ENCODE measurements at regions not wholly inside any gene's neighbourhood (a gene's known extent, or its start where the extent isn't known, plus 50 kb on each side); places are given as distances from the start of the nearest gene placed in this dataset.
"Not testable (repeated sequence)": the region's sequence is repeated elsewhere in the genome, so short reads cannot be mapped to it uniquely, and the experiment has no call there.

GRCh38 chr12:28689398-28690175, 459.5 kb upstream of the FAR2 start:
- no peak for DNase-seq (ENCODE audit: low read depth)

GRCh38 chr12:28693565-28694219, 455.4 kb upstream of the FAR2 start:
- DNase-seq (ENCODE audit: low read depth), result no peak

DNA sequence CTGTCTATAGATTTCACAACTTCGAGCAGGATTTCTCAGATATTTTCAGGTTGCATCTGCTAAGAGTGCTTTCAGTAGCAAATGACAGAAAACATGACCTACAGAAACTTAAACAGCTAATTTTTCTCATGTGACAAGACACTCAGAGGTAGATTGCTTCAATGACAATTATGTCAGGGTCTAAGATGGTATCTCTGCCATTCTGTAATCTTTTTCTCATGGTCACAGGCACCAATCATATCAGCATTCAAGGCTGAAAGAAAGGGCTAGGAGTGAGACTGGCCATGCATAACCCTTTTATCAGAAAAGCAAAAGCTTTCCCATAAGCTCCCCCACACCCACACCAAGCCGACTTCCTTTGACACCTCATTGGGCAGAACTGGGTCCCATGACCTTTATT, 450.5 kb upstream of the FAR2 start:
- DNase-seq (ENCODE audit: low read depth), result no peak

DNA sequence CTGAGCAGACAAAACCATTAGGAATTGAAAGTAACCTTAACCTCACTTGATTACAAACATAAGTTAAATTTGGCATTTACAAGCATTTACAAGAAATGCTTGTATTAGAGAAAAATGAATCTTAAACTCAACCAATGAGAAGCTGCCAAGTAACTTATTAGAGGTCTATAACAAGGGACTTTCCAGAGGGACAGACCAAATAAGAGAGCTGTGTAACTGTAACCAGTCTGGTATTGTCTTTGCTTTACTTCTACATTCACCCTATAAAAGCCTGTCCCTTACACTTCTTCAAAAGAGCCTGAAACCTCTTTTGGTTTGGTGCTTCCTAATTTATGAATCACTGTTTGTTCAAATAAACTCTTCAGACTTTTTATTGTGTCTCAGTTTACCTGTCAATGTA, 450.0 kb upstream of the FAR2 start:
- peak; percentile 30 for DNase-seq (ENCODE audit: low read depth)

DNA sequence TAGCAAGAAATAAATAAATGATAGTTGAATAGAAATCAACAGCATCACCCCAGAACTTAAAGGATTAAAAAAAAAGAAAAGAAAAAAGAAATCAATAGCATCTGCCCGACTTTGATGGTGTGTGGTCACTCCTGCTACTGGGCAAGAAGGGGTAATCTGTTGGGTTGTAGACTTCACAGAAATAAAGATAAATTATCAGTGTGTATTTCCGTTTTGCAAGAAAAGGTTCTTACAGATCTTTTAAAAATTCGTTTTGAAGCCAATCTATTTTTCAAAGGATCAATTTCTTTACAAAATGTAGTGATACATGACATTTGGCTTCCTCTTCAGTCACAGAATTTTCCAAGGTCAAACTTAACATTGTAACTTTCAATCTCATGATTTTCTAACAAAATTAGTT, 448.9 kb upstream of the FAR2 start:
- no peak for DNase-seq (ENCODE audit: low read depth)

GRCh38 chr12:28704477-28705169, 444.5 kb upstream of the FAR2 start:
- DNase-seq (ENCODE audit: low read depth), result peak; percentile 19

DNA sequence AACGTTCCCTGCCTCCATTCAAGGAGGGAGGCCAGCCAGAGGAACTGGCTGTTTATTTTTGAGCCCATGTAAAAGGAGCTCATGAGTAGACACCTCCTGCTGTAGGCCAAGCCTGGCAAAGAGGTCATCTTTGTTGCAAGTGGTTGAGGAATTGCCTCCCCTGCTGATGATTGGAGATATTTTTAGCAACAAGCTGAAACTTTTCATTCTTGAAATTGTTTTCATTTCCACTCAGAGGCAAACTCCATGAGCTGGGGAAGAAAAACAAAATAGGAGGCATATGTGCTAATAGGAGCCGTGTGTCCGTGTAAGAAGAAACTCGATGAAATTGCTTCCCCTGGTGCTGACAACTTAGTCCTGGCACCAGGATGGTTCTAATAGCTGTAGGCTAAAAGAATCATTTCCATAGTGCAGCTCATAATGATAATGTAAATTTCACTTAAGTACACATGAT, 440.1 kb upstream of the FAR2 start:
- DNase-seq (ENCODE audit: low read depth), result peak; percentile 92

DNA sequence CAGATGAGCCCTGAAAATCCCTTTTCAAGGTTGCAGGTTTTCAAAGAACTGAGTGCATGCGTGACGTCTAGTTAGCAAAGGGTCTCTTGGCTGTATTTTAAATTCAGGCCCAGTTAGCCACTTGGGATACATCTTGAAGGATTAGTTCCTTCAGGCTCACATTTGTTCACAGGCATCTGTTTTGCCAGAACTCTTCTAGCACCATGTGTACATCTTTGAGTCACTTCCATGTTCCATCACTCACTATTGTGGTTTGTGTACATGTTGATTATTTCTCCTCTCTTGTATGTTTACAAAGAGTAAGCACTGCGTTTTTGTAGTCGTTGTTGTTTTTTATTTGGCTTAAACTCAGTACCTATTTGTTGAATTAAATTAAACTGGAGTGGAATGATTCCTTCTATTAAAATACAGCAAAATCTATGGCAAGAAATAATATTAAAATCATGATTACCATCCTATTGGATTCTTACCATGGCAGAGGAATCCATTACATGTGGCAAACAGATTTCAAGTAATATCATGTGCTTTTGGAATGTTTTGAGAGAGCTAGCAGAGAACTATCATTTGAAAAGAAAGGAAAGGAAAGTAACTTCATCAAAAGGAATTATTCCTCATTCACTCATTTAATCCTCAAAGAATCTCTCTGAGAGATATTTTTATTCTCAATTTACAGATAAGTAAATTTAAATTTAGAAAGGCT, 438.9 kb upstream of the FAR2 start:
- DNase-seq (ENCODE audit: low read depth), result no peak

GRCh38 chr12:28710882-28711281, 438.2 kb upstream of the FAR2 start:
- DNase-seq (ENCODE audit: low read depth), result peak; percentile 93

- DNase-seq (ENCODE audit: low read depth), result peak; percentile 9
These were observed 437.7 kb upstream of the FAR2 start for GRCh38 chr12:28711421-28711820.

GRCh38 chr12:28742791-28743190, 406.3 kb upstream of the FAR2 start:
- peak; percentile 17 for DNase-seq (ENCODE audit: low read depth)

DNA sequence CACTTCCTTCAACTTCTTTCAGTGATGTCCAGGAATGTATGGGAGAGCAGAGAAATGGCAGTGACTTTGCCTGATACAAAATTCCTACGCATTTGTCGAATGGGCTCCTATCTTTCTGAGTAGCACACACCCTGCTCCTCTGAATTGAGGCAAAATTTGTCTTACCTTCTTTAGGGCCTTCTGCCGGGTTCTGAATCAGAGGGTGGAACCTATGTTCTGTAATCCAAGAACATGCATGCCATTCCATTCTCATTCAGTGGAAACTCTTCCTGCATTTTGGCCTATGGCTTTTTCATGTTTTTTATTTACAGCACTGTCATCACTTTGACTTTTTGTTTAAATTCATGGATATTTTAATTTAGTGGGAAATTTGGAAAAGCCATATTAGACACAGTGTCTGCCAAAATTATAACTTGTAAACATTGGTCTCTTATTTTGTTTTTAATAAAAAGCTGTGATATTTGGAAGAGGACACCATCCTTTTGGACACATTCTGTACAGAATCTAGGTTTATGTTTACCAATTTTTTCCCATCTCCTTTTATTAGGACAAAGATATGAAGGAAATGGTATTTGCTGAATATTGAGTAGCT, 402.2 kb upstream of the FAR2 start:
- DNase-seq (ENCODE audit: low read depth), result no peak

GRCh38 chr12:28750946-28751685, 398.0 kb upstream of the FAR2 start:
- no peak for DNase-seq (ENCODE audit: low read depth)

- DNase-seq (ENCODE audit: low read depth), result no peak
These were observed 394.1 kb upstream of the FAR2 start for GRCh38 chr12:28755027-28755426.

DNA sequence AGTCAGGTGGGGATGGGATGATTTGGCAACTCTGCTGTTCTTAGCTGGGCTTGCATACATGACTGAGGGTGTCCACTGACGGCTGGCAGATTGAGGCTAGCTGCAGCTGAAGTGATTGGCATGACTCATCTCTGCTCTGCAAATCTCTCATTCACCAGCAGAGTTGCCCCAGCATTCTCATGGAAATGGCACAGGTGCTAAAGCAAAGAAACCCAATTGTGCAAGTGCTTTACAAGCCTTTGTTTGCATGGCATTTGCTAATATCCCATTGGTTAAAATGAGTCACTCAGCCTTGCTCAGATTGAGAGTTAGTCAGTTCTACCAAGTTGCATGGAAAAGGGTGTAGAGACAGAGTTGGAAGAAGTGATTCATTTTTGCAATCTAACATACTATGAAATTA, 389.7 kb upstream of the FAR2 start:
- no peak for DNase-seq (ENCODE audit: low read depth)

DNA sequence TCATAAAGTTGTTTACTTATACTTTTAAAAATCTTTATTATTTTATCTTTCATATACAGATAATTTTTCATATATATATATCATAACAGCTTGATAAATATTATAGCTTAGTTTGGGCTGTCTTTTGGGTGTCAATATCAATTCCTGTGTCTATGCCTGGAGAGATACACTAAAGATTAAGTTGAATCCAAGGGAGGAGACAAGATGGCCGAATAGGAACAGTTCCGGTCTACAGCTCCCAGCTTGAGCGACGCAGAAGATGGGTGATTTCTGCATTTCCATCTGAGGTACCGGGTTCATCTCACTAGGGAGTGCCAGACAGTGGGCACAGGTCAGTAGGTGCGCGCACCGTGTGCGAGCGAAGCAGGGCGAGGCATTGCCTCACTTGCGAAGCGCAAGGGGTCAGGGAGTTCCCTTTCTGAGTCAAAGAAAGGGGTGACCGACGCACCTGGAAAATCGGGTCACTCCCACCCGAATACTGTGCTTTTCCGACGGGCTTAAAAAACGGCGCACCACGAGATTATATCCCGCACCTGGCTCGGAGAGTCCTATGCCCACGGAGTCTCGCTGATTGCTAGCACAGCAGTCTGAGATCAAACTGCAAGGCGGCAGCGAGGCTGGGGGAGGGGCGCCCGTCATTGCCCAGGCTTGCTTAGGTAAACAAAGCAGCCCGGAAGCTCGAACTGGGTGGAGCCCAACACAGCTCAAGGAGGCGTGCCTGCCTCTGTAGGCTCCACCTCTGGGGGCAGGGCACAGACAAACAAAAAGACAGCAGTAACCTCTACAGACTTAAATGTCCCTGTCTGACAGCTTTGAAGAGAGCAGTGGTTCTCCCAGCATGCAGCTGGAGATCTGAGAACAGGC, 388.8 kb upstream of the FAR2 start:
- DNase-seq (ENCODE audit: low read depth), result not testable (repeated sequence)

DNA sequence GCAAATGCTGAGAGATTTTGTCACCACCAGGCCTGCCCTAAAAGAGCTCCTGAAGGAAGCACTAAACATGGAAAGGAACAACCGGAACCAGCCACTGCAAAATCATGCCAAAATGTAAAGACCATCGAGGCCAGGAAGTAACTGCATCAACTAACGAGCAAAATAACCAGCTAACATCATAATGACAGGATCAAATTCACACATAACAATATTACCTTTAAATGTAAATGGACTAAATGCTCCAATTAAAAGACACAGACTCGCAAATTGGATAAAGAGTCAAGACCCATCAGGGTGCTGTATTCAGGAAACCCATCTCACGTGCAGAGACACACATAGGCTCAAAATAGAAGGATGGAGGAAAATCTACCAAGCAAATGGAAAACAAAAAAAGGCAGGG, 387.2 kb upstream of the FAR2 start:
- not testable (repeated sequence) for DNase-seq (ENCODE audit: low read depth)

DNA sequence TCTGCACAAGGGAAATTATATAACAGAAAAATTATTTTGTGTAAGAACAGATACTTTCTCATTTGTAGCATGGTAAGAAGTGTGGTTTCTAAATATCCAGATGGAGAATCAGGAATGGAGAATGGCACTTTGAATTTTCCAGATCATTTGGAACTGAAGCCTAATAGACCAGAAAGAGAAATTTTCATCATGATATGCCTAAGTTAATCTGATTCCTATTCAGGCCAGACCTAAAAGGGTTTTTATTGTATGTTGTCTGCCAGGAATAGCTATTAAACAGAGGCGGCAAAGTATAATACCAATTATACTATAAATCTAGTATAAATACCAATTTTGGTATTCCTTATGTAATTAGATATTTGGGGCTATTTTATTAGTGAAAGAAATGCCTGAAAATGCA, 382.7 kb upstream of the FAR2 start:
- DNase-seq (ENCODE audit: low read depth), result no peak

DNA sequence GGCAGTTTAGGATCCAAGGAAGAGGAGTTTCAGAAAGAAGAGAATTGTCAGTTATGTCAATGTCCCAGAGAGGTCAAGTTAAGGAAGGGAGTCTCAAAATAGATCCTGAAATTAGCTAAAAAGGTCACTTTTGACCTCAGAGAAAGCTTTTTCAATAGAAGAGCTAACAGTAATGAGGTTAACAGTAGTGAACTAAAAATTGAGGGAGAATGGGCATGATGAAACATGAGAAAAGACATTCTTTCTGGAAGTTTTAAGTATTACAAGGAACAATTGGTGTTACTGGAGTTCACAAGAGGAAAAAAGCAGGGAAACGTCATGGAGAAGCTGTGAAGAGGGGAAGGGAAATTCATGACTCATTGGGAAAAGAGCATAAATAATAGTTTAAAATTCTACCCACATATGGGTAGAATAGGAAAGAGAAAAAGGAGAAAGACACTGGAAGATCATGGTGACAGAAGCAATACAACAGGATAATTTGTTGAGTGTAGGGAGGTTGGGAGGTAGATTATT, 381.2 kb upstream of the FAR2 start:
- DNase-seq (ENCODE audit: low read depth), result peak; percentile 2

DNA sequence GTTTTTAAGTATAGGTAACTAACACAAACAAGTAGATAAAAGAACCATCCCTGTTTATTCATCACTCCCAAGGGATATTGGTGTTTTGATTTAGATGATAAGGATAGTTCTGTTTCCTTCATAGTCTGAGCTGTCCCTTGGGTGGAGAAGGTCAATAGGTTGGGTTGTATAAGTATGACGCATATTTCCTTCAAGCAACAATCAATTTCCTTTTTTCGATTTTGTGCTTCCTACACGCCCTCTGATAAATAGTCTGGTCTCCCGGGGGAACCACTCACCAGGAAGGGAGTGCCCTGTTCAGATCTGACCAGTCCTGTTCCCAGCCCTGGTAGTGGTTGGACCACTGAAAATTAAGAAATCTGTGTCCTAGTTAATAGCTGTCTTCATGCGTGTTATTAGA, 378.8 kb upstream of the FAR2 start:
- no peak for DNase-seq (ENCODE audit: low read depth)
